HG02798 (cell line): ENCODE measurements at regions not wholly inside any gene's neighbourhood (a gene's known extent, or its start where the extent isn't known, plus 50 kb on each side); places are given as distances from the start of the nearest gene placed in this dataset.
A peak's percentile ranks its signal among the peaks of the same experiment; 100 is the strongest.

Source experiments
- ATAC-seq: cut with Tn5 transposase; IDR thresholded peaks from one replicate; pipeline ENCODE4 v1.9.1; 2021; ENCODE audit warnings: mild to moderate bottlenecking; ENCODE audit not compliant: unreplicated experiment, poor library complexity

DNA sequence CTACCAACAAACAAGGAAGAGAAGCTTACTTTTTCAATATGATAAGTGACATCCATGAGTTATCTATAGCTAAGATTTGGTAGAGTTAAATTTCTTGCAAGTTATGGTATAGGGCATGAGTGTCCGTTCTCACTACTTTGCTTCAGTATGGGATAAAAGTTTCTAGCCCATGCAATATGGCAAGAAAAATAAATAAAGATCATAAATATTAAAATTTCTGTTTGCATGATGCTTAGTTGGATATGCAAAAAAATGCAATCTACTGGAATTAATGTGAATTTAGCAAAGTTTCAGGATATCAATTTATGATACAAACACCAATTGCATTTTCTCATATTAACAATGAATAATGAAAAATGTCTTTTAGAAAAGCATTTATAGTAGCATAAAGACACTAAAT, 148.7 kb upstream of the ADARB2 start:
- ATAC-seq = no peak

DNA sequence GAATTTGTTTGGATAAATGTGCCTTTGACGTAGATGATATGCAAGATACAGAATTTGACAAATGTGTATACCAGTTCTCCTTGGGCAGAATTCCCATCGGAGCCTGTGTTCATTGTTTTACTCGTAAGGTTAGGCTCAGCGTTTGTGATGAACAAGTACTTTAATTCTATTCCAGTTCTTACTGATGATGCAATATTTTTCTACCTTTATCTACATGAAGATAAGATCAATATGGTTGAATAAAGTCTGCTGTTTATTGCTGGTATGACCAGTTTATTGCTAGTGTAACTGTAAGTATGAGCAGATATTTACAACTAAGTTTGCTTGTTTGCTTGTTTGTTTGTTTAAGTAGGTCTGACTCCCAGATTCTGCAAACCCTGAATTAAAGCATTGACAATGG, 145.4 kb upstream of the ADARB2 start:
- ATAC-seq = no peak

DNA sequence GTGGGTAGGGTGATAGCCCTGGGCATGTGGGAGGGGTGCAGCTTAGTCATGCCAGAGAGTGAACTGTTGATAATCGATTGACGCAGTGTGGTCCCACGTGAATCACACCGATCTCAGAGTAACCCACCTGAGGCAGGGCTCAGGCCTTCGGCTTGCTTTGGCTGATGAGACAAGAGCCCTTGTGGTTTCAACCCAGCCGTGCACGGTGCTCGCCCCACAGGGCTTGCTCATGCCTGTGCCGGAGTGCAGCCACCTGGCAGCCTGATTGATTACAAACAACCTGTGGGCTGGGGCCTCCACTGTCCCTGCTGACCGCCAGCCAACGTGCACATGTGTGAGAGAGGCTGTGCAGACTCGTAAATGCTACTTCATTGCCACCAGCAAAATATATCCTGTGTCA, 144.9 kb upstream of the ADARB2 start:
- no peak for ATAC-seq

DNA sequence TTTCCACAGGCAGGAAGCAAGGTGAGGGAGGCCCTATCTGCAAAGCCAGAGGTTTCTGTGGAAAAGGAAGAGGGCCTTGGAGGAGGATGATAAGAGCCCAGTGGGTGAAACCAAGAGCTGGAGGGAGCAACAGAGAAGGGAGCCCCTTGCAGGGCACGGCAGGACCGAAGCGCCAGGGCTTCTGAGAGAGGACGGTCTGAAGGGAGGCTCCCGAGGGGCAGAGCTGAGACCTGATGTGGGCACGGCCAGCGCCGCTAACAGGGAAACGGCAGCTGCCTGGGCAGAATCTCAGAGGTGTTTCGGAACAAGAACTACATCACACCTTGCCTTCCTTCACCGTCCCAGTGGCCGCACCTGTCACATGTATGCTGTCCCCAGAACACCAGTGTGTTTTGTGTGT, 144.3 kb upstream of the ADARB2 start:
- ATAC-seq = no peak

GRCh38 chr10:1874533-1874932, 137.2 kb upstream of the ADARB2 start:
- peak; percentile 57 for ATAC-seq

- ATAC-seq = no peak
These were observed 136.5 kb upstream of the ADARB2 start for GRCh38 chr10:1873661-1874315.

- no peak for ATAC-seq
These were observed 134.9 kb upstream of the ADARB2 start for GRCh38 chr10:1872151-1872726.

- no peak for ATAC-seq
These were observed 133.2 kb upstream of the ADARB2 start for GRCh38 chr10:1870491-1870890.

DNA sequence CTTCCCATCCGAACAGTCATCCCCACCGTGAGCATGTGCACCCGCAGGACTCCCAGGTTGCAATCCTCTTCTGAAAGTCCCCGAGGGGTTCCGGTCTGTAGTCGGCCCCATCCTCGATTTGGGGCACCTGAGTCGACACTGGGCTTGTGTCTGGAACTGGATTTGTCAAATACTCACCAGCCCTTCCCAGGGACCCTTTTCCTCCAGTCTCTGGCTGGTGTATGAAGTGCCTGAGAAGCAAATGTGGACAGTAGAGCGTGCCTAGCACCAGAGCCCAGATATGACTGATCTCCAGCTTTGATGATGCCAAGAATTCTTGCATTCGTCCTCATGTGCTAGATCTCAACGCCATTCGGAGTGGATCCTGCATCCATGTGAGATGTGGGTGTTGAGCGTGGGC, 132.5 kb upstream of the ADARB2 start:
- no peak for ATAC-seq

DNA sequence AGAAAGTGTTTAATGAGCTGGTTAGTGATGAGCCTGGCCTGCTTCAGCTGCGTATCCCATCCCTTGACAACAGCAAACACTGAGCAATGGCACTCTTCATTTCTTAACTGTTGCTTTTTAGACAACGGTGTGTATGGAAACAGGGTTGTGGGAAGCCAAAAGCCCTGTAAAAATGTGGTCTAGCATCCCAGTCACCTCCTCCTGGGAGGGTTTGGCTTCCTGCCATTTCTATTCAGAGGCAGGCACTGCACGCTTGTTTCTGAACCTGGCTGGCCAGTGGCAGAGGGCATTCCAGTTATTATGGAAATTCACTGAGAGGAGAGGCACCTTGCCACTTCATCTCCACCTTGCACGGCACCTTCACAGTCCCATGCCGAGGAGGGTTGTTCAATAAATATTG, 123.0 kb upstream of the ADARB2 start:
- ATAC-seq = no peak

GRCh38 chr10:1858547-1858946, 121.2 kb upstream of the ADARB2 start:
- no peak for ATAC-seq

- ATAC-seq = no peak
These were observed 120.7 kb upstream of the ADARB2 start for GRCh38 chr10:1858048-1858447.

DNA sequence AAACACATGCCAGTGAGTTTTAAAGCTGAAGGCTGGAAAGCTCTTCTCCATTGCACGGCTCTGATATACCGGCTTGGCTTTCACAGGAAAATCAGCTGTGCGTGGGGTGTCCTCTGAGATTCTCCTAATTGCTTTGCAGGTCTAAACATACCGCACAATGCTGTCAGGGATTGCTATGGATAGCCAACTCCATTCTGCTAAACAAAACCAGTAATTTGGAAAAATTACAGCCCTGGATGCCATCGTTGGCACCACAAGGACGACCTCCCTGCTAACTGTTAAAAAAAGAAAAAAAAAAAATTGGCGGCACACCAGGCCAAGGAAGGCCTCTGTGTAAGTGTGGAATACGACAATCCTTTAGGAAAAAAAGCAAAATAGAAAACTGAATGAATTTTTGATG, 118.6 kb upstream of the ADARB2 start:
- no peak for ATAC-seq

DNA sequence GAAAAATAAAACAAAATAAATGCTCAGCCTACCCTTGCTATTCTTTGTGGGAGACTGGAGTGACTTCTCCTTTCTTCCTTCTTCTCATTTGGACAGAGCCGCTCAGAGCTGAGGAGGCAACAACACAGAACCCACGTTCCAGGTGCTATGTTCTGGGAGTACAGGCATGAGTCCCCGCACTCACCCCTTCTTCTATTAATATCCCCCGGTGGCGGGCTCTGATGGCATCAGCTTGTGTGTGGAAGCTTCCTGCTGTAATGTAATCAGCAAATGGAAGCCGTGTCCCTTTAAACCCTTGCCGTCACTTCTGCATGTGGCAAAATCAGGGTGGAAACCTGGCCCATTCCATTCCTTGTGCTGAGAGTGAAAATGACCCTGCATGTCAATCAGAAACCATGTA, 116.9 kb upstream of the ADARB2 start:
- ATAC-seq = no peak

- ATAC-seq = no peak
These were observed 116.5 kb upstream of the ADARB2 start for GRCh38 chr10:1853801-1854200.

DNA sequence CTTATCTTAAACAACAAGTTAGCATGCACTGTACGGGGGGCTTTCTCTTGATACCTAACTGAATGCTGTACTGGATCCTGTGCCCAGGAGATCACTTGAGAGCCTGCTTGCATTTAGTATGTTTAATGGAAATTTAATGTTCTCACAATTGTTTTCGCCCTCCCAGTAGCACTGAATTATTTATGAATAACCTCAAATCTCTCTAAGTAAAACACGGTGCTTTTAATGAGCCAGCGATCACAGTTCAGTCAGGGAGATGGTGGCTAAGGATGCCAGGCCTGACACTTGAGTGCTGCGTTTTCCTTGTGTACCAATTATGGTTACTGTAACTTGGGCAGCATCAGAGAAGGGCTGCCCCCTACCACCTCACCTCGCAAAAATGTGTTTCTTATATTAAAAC, 115.5 kb upstream of the ADARB2 start:
- ATAC-seq = no peak

- ATAC-seq = no peak
These were observed 114.4 kb upstream of the ADARB2 start for GRCh38 chr10:1851762-1852161.

- no peak for ATAC-seq
These were observed 113.7 kb upstream of the ADARB2 start for GRCh38 chr10:1850971-1851527.

GRCh38 chr10:1847361-1847760, 110.0 kb upstream of the ADARB2 start:
- no peak for ATAC-seq

DNA sequence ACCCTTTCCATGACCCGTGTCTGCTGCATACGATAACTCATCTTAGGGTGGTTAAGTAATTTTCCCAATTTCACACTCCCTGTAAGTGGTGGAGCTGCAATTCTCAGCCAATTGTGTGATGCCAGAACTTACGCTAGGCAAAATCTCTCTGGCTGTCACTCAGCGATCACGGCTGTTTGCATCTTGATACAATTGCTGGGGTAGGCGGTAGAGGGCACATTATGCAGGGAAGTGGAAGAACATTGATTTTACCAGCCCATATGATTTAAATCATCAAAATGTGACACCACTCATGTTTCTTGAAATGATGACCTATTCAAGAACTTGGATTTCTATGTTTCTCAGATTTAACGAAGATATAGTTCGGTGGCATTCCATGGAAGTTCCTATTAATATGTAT, 108.7 kb upstream of the ADARB2 start:
- ATAC-seq = no peak

- ATAC-seq = no peak
These were observed 104.4 kb upstream of the ADARB2 start for GRCh38 chr10:1841759-1842158.

DNA sequence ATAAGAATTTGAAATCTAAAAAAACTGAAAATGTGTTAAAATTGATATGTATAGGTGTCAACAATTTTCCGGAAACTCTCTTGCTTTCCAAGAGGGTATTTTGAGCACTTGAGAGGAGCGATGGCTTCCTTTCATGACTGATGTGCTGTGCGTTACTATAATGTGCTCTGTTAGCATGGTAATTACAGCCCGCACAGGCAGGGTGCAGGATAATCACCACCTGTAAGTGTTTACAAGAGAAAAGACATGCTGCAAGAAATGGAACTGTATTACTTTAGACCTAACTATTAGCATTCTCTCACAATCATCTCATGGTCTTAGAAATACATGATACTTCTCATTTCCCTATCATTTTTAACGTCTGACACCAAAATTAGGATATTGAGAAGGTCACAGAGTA, 92.4 kb upstream of the ADARB2 start:
- ATAC-seq = no peak
